Lung (tissue), 11 donors: ENCODE measurements at regions not wholly inside any gene's neighbourhood (a gene's known extent, or its start where the extent isn't known, plus 50 kb on each side); places are given as distances from the start of the nearest gene placed in this dataset.
"Not testable (repeated sequence)": the region's sequence is repeated elsewhere in the genome, so short reads cannot be mapped to it uniquely, and the experiment has no call there.

Experiments
- ATAC-seq: fragments of 200-7000 bp; cut with Tn5 transposase; one replicate; pipeline ENCODE4 v1.9.1; 2020; ENCODE audit warnings: moderate number of reproducible peaks; ENCODE audit not compliant: insufficient read depth, low FRiP score
- DNase-seq, 3 donors: peaks; one replicate each; pipeline ENCODE4 v3.0.0-alpha.2; 2013 to 2017
- H3K27ac ChIP-seq, 2 donors: one replicate each; pipeline ENCODE4 v1.5.1; 2013; ENCODE audit warnings: mild to moderate bottlenecking in 2 of 2, moderate library complexity in 2 of 2, control low read depth in 1 of 2, inconsistent platforms in 1 of 2, low read depth in 1 of 2, low read length in 1 of 2
- H3K27me3 ChIP-seq, 3 donors: one replicate each; pipeline ENCODE4 v1.5.1; 2013; ENCODE audit warnings: low read length in 2 of 3; ENCODE audit not compliant: control insufficient read depth in 3 of 3, insufficient read depth in 3 of 3
- H3K36me3 ChIP-seq, 4 donors: one replicate each; pipeline ENCODE4 v1.5.1; 2013; ENCODE audit warnings: low read length in 4 of 4, mild to moderate bottlenecking in 1 of 4, moderate library complexity in 1 of 4; ENCODE audit not compliant: control insufficient read depth in 4 of 4, insufficient read depth in 4 of 4
- H3K4me1 ChIP-seq, 5 donors: one replicate each; pipeline ENCODE4 v1.5.1; 2013; ENCODE audit warnings: low read length in 5 of 5, mild to moderate bottlenecking in 2 of 5, moderate library complexity in 1 of 5; ENCODE audit not compliant: control insufficient read depth in 5 of 5, insufficient read depth in 5 of 5
- H3K4me3 ChIP-seq: one replicate; pipeline ENCODE4 v1.5.1; 2013; ENCODE audit warnings: mild to moderate bottlenecking, control low read depth, moderate library complexity
- H3K9ac ChIP-seq, 2 donors: one replicate each; pipeline ENCODE4 v1.5.1; 2013; ENCODE audit warnings: low read length in 2 of 2, control low read depth in 1 of 2; ENCODE audit not compliant: insufficient read depth in 1 of 2
- H3K9me3 ChIP-seq, 4 donors: one replicate each; pipeline ENCODE4 v1.5.1; 2013; ENCODE audit warnings: low read length in 3 of 4, mild to moderate bottlenecking in 1 of 4, moderate library complexity in 1 of 4; ENCODE audit not compliant: control insufficient read depth in 4 of 4, insufficient read depth in 3 of 4
- CTCF ChIP-seq: IDR thresholded peaks from 2 replicates; pipeline ENCODE4 v1.5.1; 2012; ENCODE audit warnings: mild to moderate bottlenecking; ENCODE audit errors: control extremely low read depth, extremely low read depth
- WGBS, 2 donors: extraction: QIAGEN DNeasy Blood & Tissue Kit; methylation state at CpG; one replicate each; pipeline ENCODE4 v1.1.7; 2013; 5-methylcytosine and 5-hydroxymethylcytosine counted together
- donor health status: control.
- donor health status: control.
- donor health status: Bipolar disorder and iron deficiency.
- donor health status: healthy.
- donor health status: DM: yes; HTN: yes; CAD: no.

- not testable (repeated sequence) for DNase-seq, H3K9me3 ChIP-seq, H3K36me3 ChIP-seq, H3K9ac ChIP-seq, H3K4me3 ChIP-seq, H3K4me1 ChIP-seq, H3K27me3 ChIP-seq, ATAC-seq, H3K27ac ChIP-seq
- 77 to 81% methylated on average over 13 of the region's 13 CpGs for WGBS, 2 donors
These were observed 169.7 kb upstream of the FOXD4L5 start for GRCh38 chr9:65454666-65455065.

GRCh38 chr9:65454034-65454433, 169.0 kb upstream of the FOXD4L5 start:
- H3K27ac ChIP-seq, H3K27me3 ChIP-seq: not testable (repeated sequence)
- WGBS, 2 donors, result 32 to 51% methylated on average over 2 of the region's 2 CpGs

GRCh38 chr9:65449886-65450610, 165.0 kb upstream of the FOXD4L5 start:
- H3K9me3 ChIP-seq, result peaks cover 0 to 13% (median 5%) of the 10 kb centered on the region in 4 donors
- H3K9ac ChIP-seq, H3K4me3 ChIP-seq, DNase-seq, H3K27me3 ChIP-seq, H3K27ac ChIP-seq, H3K36me3 ChIP-seq, ATAC-seq, H3K4me1 ChIP-seq: not testable (repeated sequence)
- WGBS, 2 donors, result 69 to 70% methylated on average over 9 to 12 of the region's 12 CpGs

More at GRCh38 chr9:65454034-65454433, 169.0 kb upstream of the FOXD4L5 start:
- not testable (repeated sequence) for H3K36me3 ChIP-seq, H3K9ac ChIP-seq, H3K4me3 ChIP-seq, ATAC-seq, H3K4me1 ChIP-seq, DNase-seq
- H3K9me3 ChIP-seq, result peaks cover 0 to 10% (median 5%) of the 10 kb centered on the region in 4 donors

- Histone ChIP-seq H3K27ac (no peak overlapping the region), H3K36me3 (no peaks in the 10 kb centered on the region), H3K27me3 (no peaks in the 10 kb centered on the region), H3K9ac (no peak overlapping the region), H3K4me3 (no peak overlapping the region), H3K9me3 (peaks cover 0 to 11% (median 5%) of the 10 kb centered on the region in 4 donors), H3K4me1 (no peaks in the 10 kb centered on the region)
- no peak for TF ChIP-seq CTCF
- no peak for DNase-seq
- WGBS, 2 donors, result 69 to 80% methylated on average over 5 to 6 of the region's 6 CpGs
- no peak for ATAC-seq
These were observed 164.4 kb upstream of the FOXD4L5 start for GRCh38 chr9:65449423-65449822.

GRCh38 chr9:65447146-65447545, 162.1 kb upstream of the FOXD4L5 start:
- ATAC-seq, H3K36me3 ChIP-seq, H3K4me1 ChIP-seq, H3K27ac ChIP-seq, H3K9me3 ChIP-seq, H3K9ac ChIP-seq, DNase-seq, H3K27me3 ChIP-seq, H3K4me3 ChIP-seq: not testable (repeated sequence)
- 71 to 72% methylated on average over 6 to 7 of the region's 7 CpGs for WGBS, 2 donors

GRCh38 chr9:65445991-65446390, 161.0 kb upstream of the FOXD4L5 start:
- H3K9me3 ChIP-seq, H3K27ac ChIP-seq, H3K27me3 ChIP-seq, H3K9ac ChIP-seq, ATAC-seq, DNase-seq, H3K36me3 ChIP-seq, H3K4me3 ChIP-seq, H3K4me1 ChIP-seq: not testable (repeated sequence)
- WGBS, 2 donors, result 77 to 88% methylated on average over 7 of the region's 7 CpGs
